H9 (cell line): ENCODE measurements at regions not wholly inside any gene's neighbourhood (a gene's known extent, or its start where the extent isn't known, plus 50 kb on each side); places are given as distances from the start of the nearest gene placed in this dataset.

Source experiments
- DNase-seq: peaks from one replicate; pipeline ENCODE4 v3.0.0-alpha.2; 2017
- H2AFZ ChIP-seq: one replicate; pipeline ENCODE4 v1.6.1; 2013; ENCODE audit warnings: mild to moderate bottlenecking, low read length, control low read depth, moderate library complexity
- H2AK5ac ChIP-seq: 2 replicates; pipeline ENCODE4 v1.6.1; 2013; ENCODE audit warnings: low read length, control low read depth, mixed read lengths; ENCODE audit not compliant: insufficient read length
- H2BK120ac ChIP-seq: one replicate; pipeline ENCODE4 v1.6.1; 2013; ENCODE audit warnings: low read depth, mild to moderate bottlenecking, low read length, control low read depth, inconsistent platforms; ENCODE audit not compliant: poor library complexity, severe bottlenecking
- H2BK12ac ChIP-seq: 2 replicates; pipeline ENCODE4 v1.6.1; 2013; ENCODE audit warnings: low read length, control low read depth, mixed read lengths, low read depth; ENCODE audit not compliant: insufficient read length
- H2BK15ac ChIP-seq: 2 replicates; pipeline ENCODE4 v1.6.1; 2013; ENCODE audit warnings: low read depth, low read length, control low read depth
- H2BK20ac ChIP-seq: one replicate; pipeline ENCODE4 v1.6.1; 2013; ENCODE audit warnings: low read depth, mild to moderate bottlenecking, low read length, control low read depth, inconsistent platforms; ENCODE audit not compliant: poor library complexity, severe bottlenecking
- H2BK5ac ChIP-seq: 2 replicates; pipeline ENCODE4 v1.6.1; 2013; ENCODE audit warnings: low read length, control low read depth, mixed read lengths; ENCODE audit not compliant: insufficient read length
- H3K14ac ChIP-seq: 2 replicates; pipeline ENCODE4 v1.6.1; 2013; ENCODE audit warnings: low read length, control low read depth; ENCODE audit not compliant: insufficient read depth
- H3K18ac ChIP-seq: 2 replicates; pipeline ENCODE4 v1.6.1; 2013; ENCODE audit warnings: low read depth, mild to moderate bottlenecking, mixed read lengths, low read length, control low read depth; ENCODE audit not compliant: insufficient read length
- H3K23ac ChIP-seq: 2 replicates; pipeline ENCODE4 v1.6.1; 2013; ENCODE audit warnings: low read length, control low read depth, mixed read lengths, low read depth; ENCODE audit not compliant: insufficient read length
- H3K23me2 ChIP-seq: 2 replicates; pipeline ENCODE4 v1.6.1; 2013; ENCODE audit warnings: low read depth, mild to moderate bottlenecking, mixed read lengths, low read length, control low read depth; ENCODE audit not compliant: insufficient read length, poor library complexity, severe bottlenecking
- H3K27ac ChIP-seq: 2 replicates; pipeline ENCODE4 v1.5.1; 2013; ENCODE audit warnings: low read length, control low read depth, mixed read lengths, low read depth; ENCODE audit not compliant: insufficient read length
- H3K27me3 ChIP-seq: 2 replicates; pipeline ENCODE4 v1.6.1; 2013; ENCODE audit warnings: low read length, control low read depth, inconsistent platforms; ENCODE audit not compliant: insufficient read depth
- H3K4ac ChIP-seq: 2 replicates; pipeline ENCODE4 v1.6.1; 2013; ENCODE audit warnings: low read depth, mild to moderate bottlenecking, control low read depth, inconsistent platforms, low read length, moderate library complexity
- H3K4me1 ChIP-seq: 2 replicates; pipeline ENCODE4 v1.6.1; 2013; ENCODE audit warnings: low read length, control low read depth, inconsistent platforms; ENCODE audit not compliant: insufficient read depth
- H3K4me2 ChIP-seq: 2 replicates; pipeline ENCODE4 v1.6.1; 2013; ENCODE audit warnings: low read length, control low read depth, mixed read lengths; ENCODE audit not compliant: insufficient read length, insufficient read depth
- H3K56ac ChIP-seq: 2 replicates; pipeline ENCODE4 v1.6.1; 2013; ENCODE audit warnings: low read depth, mild to moderate bottlenecking, mixed read lengths, low read length, control low read depth; ENCODE audit not compliant: insufficient read length
- H3K79me1 ChIP-seq: 2 replicates; pipeline ENCODE4 v1.6.1; 2013; ENCODE audit warnings: low read depth, mild to moderate bottlenecking, moderate library complexity, low read length, control low read depth, inconsistent platforms; ENCODE audit not compliant: insufficient read depth, poor library complexity, severe bottlenecking
- H3K79me2 ChIP-seq: 2 replicates; pipeline ENCODE4 v1.6.1; 2013; ENCODE audit warnings: low read length, control low read depth, inconsistent platforms; ENCODE audit not compliant: insufficient read depth
- H3K9ac ChIP-seq: 2 replicates; pipeline ENCODE4 v1.6.1; 2013; ENCODE audit warnings: low read length, control low read depth, mixed read lengths; ENCODE audit not compliant: insufficient read length; ENCODE audit errors: extremely low read depth
- H3K9me3 ChIP-seq: one replicate; pipeline ENCODE4 v1.6.1; 2013; ENCODE audit warnings: low read depth, low read length, inconsistent platforms; ENCODE audit not compliant: control insufficient read depth
- H3T11ph ChIP-seq: one replicate; pipeline ENCODE4 v1.6.1; 2013; ENCODE audit warnings: mild to moderate bottlenecking, low read length, control low read depth, inconsistent platforms
- H4K20me1 ChIP-seq: one replicate; pipeline ENCODE4 v1.6.1; 2013; ENCODE audit not compliant: control insufficient read depth, insufficient read length, insufficient read depth
- H4K5ac ChIP-seq: 2 replicates; pipeline ENCODE4 v1.6.1; 2013; ENCODE audit warnings: low read depth, mild to moderate bottlenecking, mixed read lengths, low read length, control low read depth; ENCODE audit not compliant: insufficient read length
- H4K8ac ChIP-seq: replicated peaks from 2 replicates; pipeline ENCODE4 v1.6.1; 2013; ENCODE audit warnings: low read length, control low read depth, mixed read lengths, low read depth; ENCODE audit not compliant: insufficient read length
- H4K91ac ChIP-seq: 2 replicates; pipeline ENCODE4 v1.6.1; 2013; ENCODE audit warnings: low read depth, mild to moderate bottlenecking, moderate library complexity, mixed read lengths, low read length, control low read depth; ENCODE audit not compliant: insufficient read length
- H3K27ac Mint-ChIP-seq, 3 experiments: 2 replicates in 2 of 3; 3 replicates in 1 of 3; pipeline ENCODE4 v1.8.0; 2020 to 2021; ENCODE audit warnings: mixed read lengths in 3 of 3, mild to moderate bottlenecking in 1 of 3, moderate library complexity in 1 of 3
- H3K27me3 Mint-ChIP-seq: 2 replicates; pipeline ENCODE4 v1.8.0; 2021; ENCODE audit warnings: low read depth, mild to moderate bottlenecking, moderate library complexity, mixed read lengths
- H3K36me3 Mint-ChIP-seq, 3 experiments: 2 replicates in 2 of 3; 3 replicates in 1 of 3; pipeline ENCODE4 v1.8.0; 2020 to 2021; ENCODE audit warnings: low read depth in 3 of 3, mixed read lengths in 3 of 3; ENCODE audit not compliant: insufficient read depth in 1 of 3
- H3K4me1 Mint-ChIP-seq, 2 experiments: 2 replicates each; pipeline ENCODE4 v1.8.0; 2020; ENCODE audit warnings: mixed read lengths in 2 of 2
- H3K4me3 Mint-ChIP-seq, 2 experiments: 2 replicates in 1 of 2; 3 replicates in 1 of 2; pipeline ENCODE4 v1.8.0; 2020 to 2021; ENCODE audit warnings: mild to moderate bottlenecking in 2 of 2, mixed read lengths in 2 of 2, moderate library complexity in 1 of 2
- H3K9me3 Mint-ChIP-seq, 2 experiments: 2 replicates in 1 of 2; 3 replicates in 1 of 2; pipeline ENCODE4 v1.8.0; 2020; ENCODE audit warnings: mild to moderate bottlenecking in 2 of 2, mixed read lengths in 2 of 2, moderate library complexity in 1 of 2
- WGBS: extraction: QIAGEN DNeasy Blood & Tissue Kit; methylation state at CpG from one replicate; pipeline ENCODE4 v1.1.7; 2013; ENCODE audit warnings: missing lambda C conversion rate, low lambda C conversion rate, mixed read lengths; ENCODE audit not compliant: insufficient read length; ENCODE audit errors: extremely low coverage; 5-methylcytosine and 5-hydroxymethylcytosine counted together
- TF ChIP-seq, protein P1 (sequence below): fragments of 200-600 bp; sonication (generic); conservative IDR thresholded peaks from 3 replicates; pipeline ENCODE4 v1.8.0; 2021; ENCODE audit warnings: antibody characterized with exemption, mild to moderate bottlenecking

DNA sequence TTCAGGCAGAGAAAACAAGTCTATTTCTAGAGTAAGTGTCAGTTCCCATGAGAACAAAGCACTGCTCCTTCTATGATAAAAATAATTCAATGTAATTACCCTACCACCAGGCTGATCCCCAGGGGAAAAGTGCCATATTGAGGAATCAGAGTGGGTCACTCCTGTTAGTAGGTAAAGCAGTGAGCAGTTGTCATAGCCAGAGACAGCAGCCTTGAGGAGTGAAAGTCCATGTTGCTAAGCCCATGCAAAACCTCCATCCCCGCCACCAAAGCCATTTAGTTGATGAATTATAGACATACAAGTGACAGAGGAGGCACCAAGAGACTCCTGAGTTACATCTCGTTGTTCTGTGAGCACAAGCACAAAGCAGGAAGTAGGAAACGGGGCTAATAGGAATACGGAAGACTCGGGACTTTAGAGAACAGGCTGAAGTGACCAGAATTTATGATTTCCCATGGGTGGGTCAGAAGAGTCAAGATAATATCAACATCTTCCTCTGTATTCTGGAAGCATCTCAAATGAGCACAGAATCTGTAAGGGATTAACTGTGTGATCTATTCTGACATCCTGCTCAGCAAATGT is 197.9 kb downstream of the MAFB start:
- Histone ChIP-seq H4K20me1 (no peaks in the 10 kb centered on the region), H4K8ac (no peak overlapping the region), H3K27ac (no peak overlapping the region), H3K27me3 (no peaks in the 10 kb centered on the region), H3K79me1 (no peaks in the 10 kb centered on the region), H3K4me1 (no peaks in the 10 kb centered on the region), H3K79me2 (no peaks in the 10 kb centered on the region), H4K91ac (no peak overlapping the region), H2AFZ (no peak overlapping the region), H3K18ac (no peak overlapping the region), H3K56ac (no peak overlapping the region), H3T11ph (no peak overlapping the region), H3K9me3 (no peaks in the 10 kb centered on the region), H2BK5ac (no peak overlapping the region), H3K23ac (no peak overlapping the region), H3K14ac (no peak overlapping the region), H3K4ac (no peak overlapping the region), H3K9ac (no peak overlapping the region), H2BK15ac (no peak overlapping the region), H3K4me2 (no peak overlapping the region), H2BK20ac (no peak overlapping the region), H2BK12ac (no peak overlapping the region), H3K23me2 (no peaks in the 10 kb centered on the region), H4K5ac (no peak overlapping the region), H2AK5ac (no peak overlapping the region), H2BK120ac (no peak overlapping the region)
- DNase-seq: no peak
- 0 out of 5 replicates have a peak, but pooled peaks cover 0 to 5% of the 10 kb centered on the region in 2 experiments for H3K9me3 Mint-ChIP-seq
- H3K36me3 Mint-ChIP-seq: no peaks in the 10 kb centered on the region
- WGBS: no CpG with 5 or more reads among the region's 5 CpGs
- TF ChIP-seq, protein P1, sequence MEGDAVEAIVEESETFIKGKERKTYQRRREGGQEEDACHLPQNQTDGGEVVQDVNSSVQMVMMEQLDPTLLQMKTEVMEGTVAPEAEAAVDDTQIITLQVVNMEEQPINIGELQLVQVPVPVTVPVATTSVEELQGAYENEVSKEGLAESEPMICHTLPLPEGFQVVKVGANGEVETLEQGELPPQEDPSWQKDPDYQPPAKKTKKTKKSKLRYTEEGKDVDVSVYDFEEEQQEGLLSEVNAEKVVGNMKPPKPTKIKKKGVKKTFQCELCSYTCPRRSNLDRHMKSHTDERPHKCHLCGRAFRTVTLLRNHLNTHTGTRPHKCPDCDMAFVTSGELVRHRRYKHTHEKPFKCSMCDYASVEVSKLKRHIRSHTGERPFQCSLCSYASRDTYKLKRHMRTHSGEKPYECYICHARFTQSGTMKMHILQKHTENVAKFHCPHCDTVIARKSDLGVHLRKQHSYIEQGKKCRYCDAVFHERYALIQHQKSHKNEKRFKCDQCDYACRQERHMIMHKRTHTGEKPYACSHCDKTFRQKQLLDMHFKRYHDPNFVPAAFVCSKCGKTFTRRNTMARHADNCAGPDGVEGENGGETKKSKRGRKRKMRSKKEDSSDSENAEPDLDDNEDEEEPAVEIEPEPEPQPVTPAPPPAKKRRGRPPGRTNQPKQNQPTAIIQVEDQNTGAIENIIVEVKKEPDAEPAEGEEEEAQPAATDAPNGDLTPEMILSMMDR: no peak
- H3K4me3 Mint-ChIP-seq: no peak overlapping the region
- H3K4me1 Mint-ChIP-seq: peaks cover 3 to 4% of the 10 kb centered on the region in 2 experiments; a peak in 3 of 4 replicates
- H3K27ac Mint-ChIP-seq: no peak overlapping the region
- no peaks in the 10 kb centered on the region; the same call in 1 of the 2 replicates for H3K27me3 Mint-ChIP-seq
